Thoracic aorta (tissue), 2 donors: ENCODE measurements at regions not wholly inside any gene's neighbourhood (a gene's known extent, or its start where the extent isn't known, plus 50 kb on each side); places are given as distances from the start of the nearest gene placed in this dataset.

Experiments used
- ATAC-seq: fragments of 150-250 bp; one replicate; pipeline ENCODE4 v1.8.0; 2017; ENCODE audit warnings: low read depth; ENCODE audit not compliant: insufficient number of reproducible peaks, low FRiP score
- DNase-seq: peaks from one replicate; pipeline ENCODE4 v3.0.0-alpha.2; 2020; ENCODE audit warnings: low spot score
- H3K27ac ChIP-seq, 2 donors: fragments of 200-600 bp; sonication (generic); 1 replicate in 1 of 2; 2 replicates in 1 of 2; pipeline ENCODE4 v1.5.1; 2016; ENCODE audit warnings: mild to moderate bottlenecking in 2 of 2, moderate library complexity in 2 of 2
- H3K27me3 ChIP-seq: fragments of 200-600 bp; sonication (generic); replicated peaks from 2 replicates; pipeline ENCODE4 v1.6.0; 2016; ENCODE audit warnings: mild to moderate bottlenecking; ENCODE audit not compliant: insufficient read depth
- H3K36me3 ChIP-seq: fragments of 200-600 bp; sonication (generic); one replicate; pipeline ENCODE4 v1.5.1; 2016
- H3K4me1 ChIP-seq, 2 donors: fragments of 200-600 bp; sonication (generic); 1 replicate in 1 of 2; 2 replicates in 1 of 2; pipeline versions ENCODE4 v1.5.1 to v1.6.0; 2016; ENCODE audit warnings: low read depth in 2 of 2, mild to moderate bottlenecking in 1 of 2; ENCODE audit not compliant: control insufficient read depth in 1 of 2
- H3K4me3 ChIP-seq: fragments of 200-600 bp; sonication (generic); 2 replicates; pipeline ENCODE4 v1.5.1; 2016; ENCODE audit warnings: mild to moderate bottlenecking
- H3K9me3 ChIP-seq: fragments of 200-600 bp; sonication (generic); 2 replicates; pipeline ENCODE4 v1.5.1; 2016
- TF ChIP-seq, protein P1 (sequence below): fragments of 200-600 bp; sonication (generic); IDR thresholded peaks from one replicate; pipeline ENCODE4 v1.5.1; 2019; ENCODE audit warnings: antibody characterized with exemption

DNA sequence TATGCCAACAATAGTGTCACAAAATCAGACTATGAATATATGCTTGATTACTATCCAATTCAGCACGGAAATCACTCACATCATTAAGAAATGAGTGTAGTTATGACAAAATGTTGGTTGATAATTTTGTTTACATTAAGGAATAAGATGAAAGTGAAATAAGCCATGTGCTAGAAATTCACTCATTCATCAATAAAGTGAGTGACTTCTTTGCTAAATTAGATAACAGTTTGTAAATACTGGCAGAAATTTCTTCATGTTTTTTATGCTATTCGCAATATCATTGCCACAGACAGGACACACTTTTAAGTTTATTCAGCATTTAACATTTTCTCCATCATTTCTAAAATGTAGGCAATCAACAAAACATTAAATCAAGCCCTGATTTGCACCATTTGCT lies 147.5 kb upstream of the FSCB start:
- Histone ChIP-seq H3K9me3 (no peaks in the 10 kb centered on the region), H3K36me3 (no peaks in the 10 kb centered on the region), H3K4me3 (no peak overlapping the region), H3K4me1 (no peaks in the 10 kb centered on the region), H3K27me3 (no peaks in the 10 kb centered on the region), H3K27ac (no peak overlapping the region)
- ATAC-seq (no peak), DNase-seq (no peak)
- TF ChIP-seq, protein P1, sequence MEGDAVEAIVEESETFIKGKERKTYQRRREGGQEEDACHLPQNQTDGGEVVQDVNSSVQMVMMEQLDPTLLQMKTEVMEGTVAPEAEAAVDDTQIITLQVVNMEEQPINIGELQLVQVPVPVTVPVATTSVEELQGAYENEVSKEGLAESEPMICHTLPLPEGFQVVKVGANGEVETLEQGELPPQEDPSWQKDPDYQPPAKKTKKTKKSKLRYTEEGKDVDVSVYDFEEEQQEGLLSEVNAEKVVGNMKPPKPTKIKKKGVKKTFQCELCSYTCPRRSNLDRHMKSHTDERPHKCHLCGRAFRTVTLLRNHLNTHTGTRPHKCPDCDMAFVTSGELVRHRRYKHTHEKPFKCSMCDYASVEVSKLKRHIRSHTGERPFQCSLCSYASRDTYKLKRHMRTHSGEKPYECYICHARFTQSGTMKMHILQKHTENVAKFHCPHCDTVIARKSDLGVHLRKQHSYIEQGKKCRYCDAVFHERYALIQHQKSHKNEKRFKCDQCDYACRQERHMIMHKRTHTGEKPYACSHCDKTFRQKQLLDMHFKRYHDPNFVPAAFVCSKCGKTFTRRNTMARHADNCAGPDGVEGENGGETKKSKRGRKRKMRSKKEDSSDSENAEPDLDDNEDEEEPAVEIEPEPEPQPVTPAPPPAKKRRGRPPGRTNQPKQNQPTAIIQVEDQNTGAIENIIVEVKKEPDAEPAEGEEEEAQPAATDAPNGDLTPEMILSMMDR, result no peak

DNA sequence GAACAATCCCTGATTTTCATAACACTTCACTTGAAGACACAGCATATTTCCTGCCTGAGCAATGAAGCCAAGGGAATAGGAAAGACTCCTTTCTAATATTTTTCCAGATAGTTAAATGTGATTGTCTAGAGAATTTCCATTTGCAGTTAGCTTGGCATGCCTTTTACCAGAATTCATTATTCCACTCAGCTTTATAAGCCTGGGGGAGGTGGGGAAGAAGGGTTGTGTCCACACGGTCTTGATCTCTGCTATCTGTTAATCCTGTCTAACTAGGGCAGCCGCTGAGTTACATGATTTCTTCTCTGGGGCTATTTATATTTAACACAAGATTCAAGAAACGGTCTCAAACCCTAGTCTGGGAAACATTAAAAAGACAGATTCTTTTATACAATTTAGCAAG lies 146.6 kb upstream of the FSCB start:
- no peaks in the 10 kb centered on the region for H3K4me1 ChIP-seq
- TF ChIP-seq, protein P1, result no peak
- H3K9me3 ChIP-seq, result no peaks in the 10 kb centered on the region
- ATAC-seq, result no peak
- no peaks in the 10 kb centered on the region for H3K36me3 ChIP-seq
- no peaks in the 10 kb centered on the region for H3K27me3 ChIP-seq
- H3K4me3 ChIP-seq, result no peak overlapping the region
- no peak for DNase-seq
- no peak overlapping the region for H3K27ac ChIP-seq

DNA sequence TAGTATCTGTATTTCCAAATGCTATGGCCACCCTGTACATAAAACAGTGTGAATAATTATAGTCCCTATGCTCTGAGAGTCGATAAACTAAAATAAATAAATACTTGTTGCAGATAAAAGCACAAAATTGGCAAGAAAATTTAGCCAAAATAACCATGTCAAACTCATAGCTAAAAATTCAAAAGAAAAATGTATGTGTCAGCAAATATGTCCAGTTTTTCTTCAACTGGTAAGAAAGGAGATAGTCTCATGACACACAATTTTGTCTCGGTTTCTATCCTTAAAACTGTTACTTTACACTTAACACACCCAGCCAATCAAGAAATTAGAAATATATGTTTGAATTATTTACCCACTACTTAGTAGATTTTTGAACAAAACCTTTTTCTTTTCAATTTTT lies 145.6 kb upstream of the FSCB start:
- Histone ChIP-seq H3K4me3 (no peak overlapping the region), H3K9me3 (no peaks in the 10 kb centered on the region), H3K4me1 (no peaks in the 10 kb centered on the region), H3K36me3 (no peaks in the 10 kb centered on the region), H3K27me3 (no peaks in the 10 kb centered on the region), H3K27ac (no peak overlapping the region)
- TF ChIP-seq, protein P1, result no peak
- ATAC-seq (no peak), DNase-seq (no peak)

DNA sequence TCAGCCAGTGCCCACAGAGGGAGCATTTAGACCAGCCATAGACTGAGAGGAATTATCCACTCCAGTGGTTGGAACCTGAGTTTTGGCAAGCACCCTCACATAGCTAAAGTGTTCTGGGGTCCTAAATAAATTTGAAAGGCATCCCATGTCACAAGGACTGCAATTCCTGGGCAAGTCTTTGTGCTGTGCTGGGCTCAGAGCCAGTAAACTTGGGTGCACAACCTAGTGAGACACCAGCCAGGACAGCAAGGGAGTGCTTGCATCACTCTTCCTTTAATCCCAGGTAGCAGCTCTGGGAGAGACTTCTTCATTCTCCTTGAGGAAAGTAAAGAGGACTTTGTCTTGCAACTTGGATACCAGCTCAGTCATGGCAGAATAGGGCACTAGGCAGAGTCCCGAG lies 142.0 kb upstream of the FSCB start:
- H3K4me1 ChIP-seq, result no peaks in the 10 kb centered on the region
- no peak for DNase-seq
- no peaks in the 10 kb centered on the region for H3K36me3 ChIP-seq
- no peaks in the 10 kb centered on the region for H3K27me3 ChIP-seq
- no peak overlapping the region for H3K4me3 ChIP-seq
- H3K9me3 ChIP-seq, result no peaks in the 10 kb centered on the region
- ATAC-seq, result no peak
- no peak overlapping the region for H3K27ac ChIP-seq
- TF ChIP-seq, protein P1, result no peak

DNA sequence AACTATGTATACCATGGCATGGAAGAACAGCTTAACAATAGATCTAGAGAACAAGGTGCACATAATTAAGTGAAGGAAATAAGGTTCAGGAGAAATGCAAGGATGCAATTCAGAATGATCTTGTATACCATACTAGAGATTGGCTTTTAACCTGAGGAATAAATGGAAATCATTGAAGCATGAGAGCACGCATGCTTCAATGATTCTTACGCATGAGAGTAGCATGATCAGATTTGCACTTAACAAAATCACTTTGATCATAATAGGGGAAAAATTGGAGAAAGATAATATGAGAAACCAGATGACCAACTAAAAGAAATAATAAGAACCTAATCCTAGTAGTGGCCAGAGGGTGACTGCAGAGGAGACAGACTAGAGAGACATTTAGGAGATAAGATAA lies 133.3 kb upstream of the FSCB start:
- ATAC-seq, result no peak

More for the DNA sequence above, 133.3 kb upstream of the FSCB start:
- Histone ChIP-seq H3K36me3 (no peaks in the 10 kb centered on the region), H3K4me3 (no peak overlapping the region), H3K9me3 (no peaks in the 10 kb centered on the region), H3K27me3 (no peaks in the 10 kb centered on the region), H3K27ac (no peak overlapping the region), H3K4me1 (no peaks in the 10 kb centered on the region)
- DNase-seq, result no peak
- TF ChIP-seq, protein P1, result no peak
